WTC11 (cell line): ENCODE measurements at regions not wholly inside any gene's neighbourhood (a gene's known extent, or its start where the extent isn't known, plus 50 kb on each side); places are given as distances from the start of the nearest gene placed in this dataset.

Experiments
- ATAC-seq: fragments of 200-7000 bp; cut with Tn5 transposase; 2 replicates; pipeline ENCODE4 v1.10.0; 2021; ENCODE audit warnings: mild to moderate bottlenecking, moderate library complexity
- CTCF ChIA-PET: fragments of 300-600 bp; sonication (Branson Sonifier 250); formaldehyde crosslinking; loops from one replicate; lab custom pipeline; 2021; ENCODE audit warnings: antibody characterized with exemption; lab: Charles Lee
- POLR2A ChIA-PET: fragments of 350-600 bp; sonication (Branson Sonifier 250); formaldehyde crosslinking; loops from one replicate; lab custom pipeline; 2021; ENCODE audit warnings: antibody characterized with exemption; lab: Charles Lee
- DNase-seq: peaks from one replicate; pipeline ENCODE4 v3.0.0; 2021; ENCODE audit warnings: low spot score
- H3K27ac Mint-ChIP-seq: 2 replicates; pipeline ENCODE4 v1.8.0; 2021; ENCODE audit warnings: mixed read lengths
- H3K27me3 Mint-ChIP-seq: 2 replicates; pipeline ENCODE4 v1.8.0; 2021; ENCODE audit warnings: low read depth, mild to moderate bottlenecking, moderate library complexity, mixed read lengths
- H3K36me3 Mint-ChIP-seq: 2 replicates; pipeline ENCODE4 v1.8.0; 2021; ENCODE audit warnings: mixed read lengths
- H3K4me1 Mint-ChIP-seq: 2 replicates; pipeline ENCODE4 v1.8.0; 2022; ENCODE audit warnings: mixed read lengths
- H3K4me3 Mint-ChIP-seq: 2 replicates; pipeline ENCODE4 v1.8.0; 2021; ENCODE audit warnings: mild to moderate bottlenecking, moderate library complexity, mixed read lengths
- H3K9me3 Mint-ChIP-seq: 2 replicates; pipeline ENCODE4 v1.8.0; 2021; ENCODE audit warnings: mixed read lengths
- CDX4 ChIP-seq: fragments of 250-450 bp; sonication (Bioruptor Pico); IDR thresholded peaks from 2 replicates; pipeline ENCODE4 v1.9.0; 2021; ENCODE audit warnings: moderate library complexity, mild to moderate bottlenecking, inconsistent platforms, borderline replicate concordance
- FOXJ3 ChIP-seq: sonication (generic); formaldehyde crosslinking; IDR thresholded peaks from 2 replicates; pipeline ENCODE4 v1.9.0; 2021; ENCODE audit warnings: missing genetic modification reagents, mild to moderate bottlenecking, borderline replicate concordance
- FOXP1 ChIP-seq: sonication (generic); formaldehyde crosslinking; IDR thresholded peaks from 2 replicates; pipeline ENCODE4 v1.8.0; 2022; ENCODE audit warnings: missing genetic modification reagents, mild to moderate bottlenecking, moderate library complexity, borderline replicate concordance
- GTF2I ChIP-seq: fragments of 250-450 bp; sonication (Bioruptor Pico); conservative IDR thresholded peaks from 2 replicates; pipeline ENCODE4 v1.4.0; 2021; ENCODE audit warnings: mild to moderate bottlenecking
- MYBL2 ChIP-seq: sonication (generic); formaldehyde crosslinking; IDR thresholded peaks from 2 replicates; pipeline ENCODE4 v1.8.1; 2023; ENCODE audit warnings: mild to moderate bottlenecking, moderate library complexity, missing genetic modification reagents
- NR1H2 ChIP-seq: sonication (generic); formaldehyde crosslinking; IDR thresholded peaks from 2 replicates; pipeline ENCODE4 v1.9.0; 2021; ENCODE audit warnings: mild to moderate bottlenecking, moderate library complexity, missing genetic modification reagents
- NR2C2 ChIP-seq: sonication (generic); formaldehyde crosslinking; IDR thresholded peaks from 2 replicates; pipeline ENCODE4 v1.8.0; 2022; ENCODE audit warnings: mild to moderate bottlenecking, missing genetic modification reagents
- PREB ChIP-seq: sonication (generic); formaldehyde crosslinking; IDR thresholded peaks from 2 replicates; pipeline ENCODE4 v1.8.1; 2022; ENCODE audit warnings: mild to moderate bottlenecking, missing genetic modification reagents, moderate library complexity, borderline replicate concordance
- SP1 ChIP-seq: sonication (generic); formaldehyde crosslinking; conservative IDR thresholded peaks from 2 replicates; pipeline ENCODE4 v1.8.1; 2022; ENCODE audit warnings: missing genetic modification reagents
- ZNF263 ChIP-seq: sonication (generic); formaldehyde crosslinking; IDR thresholded peaks from 2 replicates; pipeline ENCODE4 v1.8.1; 2022; ENCODE audit warnings: low read depth, mild to moderate bottlenecking, moderate library complexity, missing genetic modification reagents
- ZNF281 ChIP-seq: sonication (generic); formaldehyde crosslinking; IDR thresholded peaks from 2 replicates; pipeline ENCODE4 v1.8.0; 2023; ENCODE audit warnings: mild to moderate bottlenecking, missing genetic modification reagents
- ZNF425 ChIP-seq: fragments of 250-450 bp; sonication (Bioruptor Pico); conservative IDR thresholded peaks from 2 replicates; pipeline ENCODE4 v1.9.0; 2021; ENCODE audit warnings: mild to moderate bottlenecking
- ZNF671 ChIP-seq: fragments of 250-450 bp; sonication (Bioruptor Pico); IDR thresholded peaks from 2 replicates; pipeline ENCODE4 v1.8.0; 2021; ENCODE audit warnings: mild to moderate bottlenecking
- TF ChIP-seq, protein P1 (sequence below): sonication (generic); formaldehyde crosslinking; conservative IDR thresholded peaks from 2 replicates; pipeline ENCODE4 v1.8.1; 2022; ENCODE audit warnings: mild to moderate bottlenecking, missing genetic modification reagents
- TF ChIP-seq, protein P2 (sequence below): sonication (generic); formaldehyde crosslinking; IDR thresholded peaks from 2 replicates; pipeline ENCODE4 v1.8.1; 2023; ENCODE audit warnings: mild to moderate bottlenecking, moderate library complexity, missing genetic modification reagents
- TF ChIP-seq, protein P3 (sequence below): sonication (generic); formaldehyde crosslinking; IDR thresholded peaks from 2 replicates; pipeline ENCODE4 v1.8.1; 2023; ENCODE audit warnings: mild to moderate bottlenecking, missing genetic modification reagents
- TF ChIP-seq, protein P4 (sequence below): sonication (generic); formaldehyde crosslinking; IDR thresholded peaks from 2 replicates; pipeline ENCODE4 v1.8.1; 2023; ENCODE audit warnings: mild to moderate bottlenecking, missing genetic modification reagents, moderate library complexity
- TF ChIP-seq, protein P5 (sequence below): sonication (generic); formaldehyde crosslinking; IDR thresholded peaks from 2 replicates; pipeline ENCODE4 v1.8.0; 2022; ENCODE audit warnings: mild to moderate bottlenecking, missing genetic modification reagents

GRCh38 chr2:222108957-222109585 is 189.7 kb downstream of the PAX3 start:
- peaks cover 3% of the 10 kb centered on the region; the same call in 1 of the 2 replicates for H3K9me3 Mint-ChIP-seq
- POLR2A ChIA-PET, result no interaction called here
- H3K4me1 Mint-ChIP-seq, result 0 out of 2 replicates have a peak, but pooled peaks cover 4% of the 10 kb centered on the region
- H3K27me3 Mint-ChIP-seq, result no peaks in the 10 kb centered on the region
- TF ChIP-seq FOXP1 (no peak), MYBL2 (CRISPR knock-in tag) (no peak)
- DNase-seq (no peak), ATAC-seq (no peak)
- no peak overlapping the region for H3K27ac Mint-ChIP-seq
- no peaks in the 10 kb centered on the region for H3K36me3 Mint-ChIP-seq
- H3K4me3 Mint-ChIP-seq, result no peak overlapping the region
- CTCF ChIA-PET, result no interaction called here

- no peak for DNase-seq
- ATAC-seq, result no peak
- no peaks in the 10 kb centered on the region for H3K36me3 Mint-ChIP-seq
- CTCF ChIA-PET, result no interaction called here
- no peak overlapping the region for H3K4me3 Mint-ChIP-seq
- POLR2A ChIA-PET, result no interaction called here
- H3K4me1 Mint-ChIP-seq, result peaks cover 9% of the 10 kb centered on the region
- H3K9me3 Mint-ChIP-seq, result peaks cover 3% of the 10 kb centered on the region; the same call in 1 of the 2 replicates
- H3K27me3 Mint-ChIP-seq, result no peaks in the 10 kb centered on the region
- H3K27ac Mint-ChIP-seq, result no peak overlapping the region
- TF ChIP-seq NR1H2 (CRISPR knock-in tag) (no peak), ZNF671 (CRISPR knock-in tag) (no peak), ZNF425 (CRISPR knock-in tag) (no peak), ZNF263 (CRISPR knock-in tag) (no peak), CDX4 (CRISPR knock-in tag) (no peak), NR2C2 (no peak), SP1 (CRISPR knock-in tag) (no peak), FOXJ3 (no peak), GTF2I (CRISPR knock-in tag) (no peak), PREB (CRISPR knock-in tag) (no peak), ZNF281 (CRISPR knock-in tag) (no peak)
- TF ChIP-seq, protein P1, sequence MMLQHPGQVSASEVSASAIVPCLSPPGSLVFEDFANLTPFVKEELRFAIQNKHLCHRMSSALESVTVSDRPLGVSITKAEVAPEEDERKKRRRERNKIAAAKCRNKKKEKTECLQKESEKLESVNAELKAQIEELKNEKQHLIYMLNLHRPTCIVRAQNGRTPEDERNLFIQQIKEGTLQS (CRISPR knock-in tag), result no peak
- TF ChIP-seq, protein P2, sequence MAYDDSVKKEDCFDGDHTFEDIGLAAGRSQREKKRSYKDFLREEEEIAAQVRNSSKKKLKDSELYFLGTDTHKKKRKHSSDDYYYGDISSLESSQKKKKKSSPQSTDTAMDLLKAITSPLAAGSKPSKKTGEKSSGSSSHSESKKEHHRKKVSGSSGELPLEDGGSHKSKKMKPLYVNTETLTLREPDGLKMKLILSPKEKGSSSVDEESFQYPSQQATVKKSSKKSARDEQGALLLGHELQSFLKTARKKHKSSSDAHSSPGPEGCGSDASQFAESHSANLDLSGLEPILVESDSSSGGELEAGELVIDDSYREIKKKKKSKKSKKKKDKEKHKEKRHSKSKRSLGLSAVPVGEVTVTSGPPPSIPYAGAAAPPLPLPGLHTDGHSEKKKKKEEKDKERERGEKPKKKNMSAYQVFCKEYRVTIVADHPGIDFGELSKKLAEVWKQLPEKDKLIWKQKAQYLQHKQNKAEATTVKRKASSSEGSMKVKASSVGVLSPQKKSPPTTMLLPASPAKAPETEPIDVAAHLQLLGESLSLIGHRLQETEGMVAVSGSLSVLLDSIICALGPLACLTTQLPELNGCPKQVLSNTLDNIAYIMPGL, result no peak
- TF ChIP-seq, protein P3, sequence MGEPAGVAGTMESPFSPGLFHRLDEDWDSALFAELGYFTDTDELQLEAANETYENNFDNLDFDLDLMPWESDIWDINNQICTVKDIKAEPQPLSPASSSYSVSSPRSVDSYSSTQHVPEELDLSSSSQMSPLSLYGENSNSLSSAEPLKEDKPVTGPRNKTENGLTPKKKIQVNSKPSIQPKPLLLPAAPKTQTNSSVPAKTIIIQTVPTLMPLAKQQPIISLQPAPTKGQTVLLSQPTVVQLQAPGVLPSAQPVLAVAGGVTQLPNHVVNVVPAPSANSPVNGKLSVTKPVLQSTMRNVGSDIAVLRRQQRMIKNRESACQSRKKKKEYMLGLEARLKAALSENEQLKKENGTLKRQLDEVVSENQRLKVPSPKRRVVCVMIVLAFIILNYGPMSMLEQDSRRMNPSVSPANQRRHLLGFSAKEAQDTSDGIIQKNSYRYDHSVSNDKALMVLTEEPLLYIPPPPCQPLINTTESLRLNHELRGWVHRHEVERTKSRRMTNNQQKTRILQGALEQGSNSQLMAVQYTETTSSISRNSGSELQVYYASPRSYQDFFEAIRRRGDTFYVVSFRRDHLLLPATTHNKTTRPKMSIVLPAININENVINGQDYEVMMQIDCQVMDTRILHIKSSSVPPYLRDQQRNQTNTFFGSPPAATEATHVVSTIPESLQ (CRISPR knock-in tag), result no peak
- TF ChIP-seq, protein P4, sequence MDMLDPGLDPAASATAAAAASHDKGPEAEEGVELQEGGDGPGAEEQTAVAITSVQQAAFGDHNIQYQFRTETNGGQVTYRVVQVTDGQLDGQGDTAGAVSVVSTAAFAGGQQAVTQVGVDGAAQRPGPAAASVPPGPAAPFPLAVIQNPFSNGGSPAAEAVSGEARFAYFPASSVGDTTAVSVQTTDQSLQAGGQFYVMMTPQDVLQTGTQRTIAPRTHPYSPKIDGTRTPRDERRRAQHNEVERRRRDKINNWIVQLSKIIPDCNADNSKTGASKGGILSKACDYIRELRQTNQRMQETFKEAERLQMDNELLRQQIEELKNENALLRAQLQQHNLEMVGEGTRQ (CRISPR knock-in tag), result no peak
- TF ChIP-seq, protein P5, sequence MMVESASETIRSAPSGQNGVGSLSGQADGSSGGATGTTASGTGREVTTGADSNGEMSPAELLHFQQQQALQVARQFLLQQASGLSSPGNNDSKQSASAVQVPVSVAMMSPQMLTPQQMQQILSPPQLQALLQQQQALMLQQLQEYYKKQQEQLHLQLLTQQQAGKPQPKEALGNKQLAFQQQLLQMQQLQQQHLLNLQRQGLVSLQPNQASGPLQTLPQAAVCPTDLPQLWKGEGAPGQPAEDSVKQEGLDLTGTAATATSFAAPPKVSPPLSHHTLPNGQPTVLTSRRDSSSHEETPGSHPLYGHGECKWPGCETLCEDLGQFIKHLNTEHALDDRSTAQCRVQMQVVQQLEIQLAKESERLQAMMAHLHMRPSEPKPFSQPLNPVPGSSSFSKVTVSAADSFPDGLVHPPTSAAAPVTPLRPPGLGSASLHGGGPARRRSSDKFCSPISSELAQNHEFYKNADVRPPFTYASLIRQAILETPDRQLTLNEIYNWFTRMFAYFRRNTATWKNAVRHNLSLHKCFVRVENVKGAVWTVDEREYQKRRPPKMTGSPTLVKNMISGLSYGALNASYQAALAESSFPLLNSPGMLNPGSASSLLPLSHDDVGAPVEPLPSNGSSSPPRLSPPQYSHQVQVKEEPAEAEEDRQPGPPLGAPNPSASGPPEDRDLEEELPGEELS (CRISPR knock-in tag), result no peak
These were observed 190.3 kb downstream of the PAX3 start for GRCh38 chr2:222108497-222108896.
